A673 (cell line): ENCODE measurements at regions not wholly inside any gene's neighbourhood (a gene's known extent, or its start where the extent isn't known, plus 50 kb on each side); places are given as distances from the start of the nearest gene placed in this dataset.
"Not testable (repeated sequence)": the region's sequence is repeated elsewhere in the genome, so short reads cannot be mapped to it uniquely, and the experiment has no call there.

ENCODE experiments used
- BruUV-seq: library from RNA; stranded (reverse); fragments of 400-500 nt; replicated peaks from 2 replicates; lab custom pipeline; 2021; lab: Mats Ljungman, UMichigan
- CTCF ChIA-PET: fragments of 300-600 bp; sonication (Branson Sonifier 250); formaldehyde crosslinking; loops from one replicate; lab custom pipeline; 2022; ENCODE audit warnings: antibody characterized with exemption; lab: Charles Lee
- POLR2A ChIA-PET: fragments of 300-600 bp; sonication (Branson Sonifier 250); formaldehyde crosslinking; loops from one replicate; lab custom pipeline; 2022; ENCODE audit warnings: antibody characterized with exemption; ENCODE audit not compliant: low non-redundant PET; lab: Charles Lee
- DNase-seq: peaks from one replicate; pipeline ENCODE4 v3.0.0-alpha.2; 2015; ENCODE audit warnings: low spot score
- H3K27ac ChIP-seq: fragments of 200-600 bp; sonication (generic); 2 replicates; pipeline ENCODE4 v1.5.1; 2016; ENCODE audit warnings: mixed run types, low read depth, mild to moderate bottlenecking, mixed read lengths, antibody characterized with exemption, low read length; ENCODE audit not compliant: poor library complexity, severe bottlenecking
- H3K27me3 ChIP-seq: fragments of 200-600 bp; sonication (generic); replicated peaks from 2 replicates; pipeline ENCODE4 v1.6.1; 2017; ENCODE audit warnings: mixed run types, low read depth, mild to moderate bottlenecking, mixed read lengths, antibody characterized with exemption, low read length; ENCODE audit not compliant: insufficient read depth, poor library complexity
- H3K36me3 ChIP-seq: fragments of 200-600 bp; sonication (generic); 2 replicates; pipeline ENCODE4 v1.6.1; 2016; ENCODE audit warnings: mixed run types, mild to moderate bottlenecking, mixed read lengths, antibody characterized with exemption, low read length; ENCODE audit not compliant: insufficient read depth, poor library complexity, severe bottlenecking
- H3K4me1 ChIP-seq: fragments of 200-600 bp; sonication (generic); 2 replicates; pipeline ENCODE4 v1.6.1; 2017; ENCODE audit warnings: mixed run types, mild to moderate bottlenecking, mixed read lengths, antibody characterized with exemption, low read length; ENCODE audit not compliant: insufficient read depth, poor library complexity, severe bottlenecking
- H3K4me3 ChIP-seq: fragments of 200-600 bp; sonication (generic); 2 replicates; pipeline ENCODE4 v1.5.1; 2016; ENCODE audit warnings: low read depth, mixed run types, mild to moderate bottlenecking, mixed read lengths, low read length; ENCODE audit not compliant: poor library complexity, severe bottlenecking
- H3K9me3 ChIP-seq: fragments of 200-600 bp; sonication (generic); 2 replicates; pipeline ENCODE4 v1.6.1; 2016; ENCODE audit warnings: mixed run types, low read depth, mild to moderate bottlenecking, mixed read lengths, antibody characterized with exemption, low read length; ENCODE audit not compliant: poor library complexity, severe bottlenecking
- CTCF ChIP-seq: fragments of 300-800, 200-600 bp; sonication (generic); conservative IDR thresholded peaks from 2 replicates; pipeline ENCODE4 v1.5.1; 2017; ENCODE audit warnings: low read depth, mild to moderate bottlenecking, antibody characterized with exemption, low read length, moderate library complexity, mixed read lengths
- EZH2 ChIP-seq: fragments of 200-600 bp; sonication (generic); IDR thresholded peaks from 2 replicates; pipeline ENCODE4 v1.6.1; 2017; ENCODE audit warnings: borderline replicate concordance, low read depth, mild to moderate bottlenecking, mixed read lengths, antibody characterized with exemption, low read length; ENCODE audit not compliant: poor library complexity, severe bottlenecking
- intact Hi-C: fragments of 100-400 bp; cut with micrococcal nuclease; formaldehyde crosslinking; loops from one replicate; pipeline ENCODE4 v1.10.0; 2022; ENCODE audit not compliant: unreplicated experiment

- H3K36me3 ChIP-seq, H3K9me3 ChIP-seq, BruUV-seq, H3K4me1 ChIP-seq, H3K27me3 ChIP-seq, H3K27ac ChIP-seq, DNase-seq, CTCF ChIA-PET, H3K4me3 ChIP-seq, POLR2A ChIA-PET, intact Hi-C loops: not testable (repeated sequence)
Observed at GRCh38 chr14:29027941-29028705, 261.5 kb downstream of the FOXG1 start.

GRCh38 chr14:29028973-29029582, 262.5 kb downstream of the FOXG1 start:
- BruUV-seq: no TSS peak

GRCh38 chr14:29030121-29030520, 263.5 kb downstream of the FOXG1 start:
- no TSS peak for BruUV-seq
- CTCF ChIA-PET: no interaction called here
- no peaks in the 10 kb centered on the region for H3K27me3 ChIP-seq
- POLR2A ChIA-PET: no interaction called here
- H3K4me1 ChIP-seq: no peaks in the 10 kb centered on the region
- TF ChIP-seq CTCF: no peak
- no peak for TF ChIP-seq EZH2
- DNase-seq: no peak
- H3K4me3 ChIP-seq: no peak overlapping the region
- H3K27ac ChIP-seq: no peak overlapping the region
- no peaks in the 10 kb centered on the region for H3K9me3 ChIP-seq
- intact Hi-C loops: no loop called here
- H3K36me3 ChIP-seq: no peaks in the 10 kb centered on the region

More at GRCh38 chr14:29028973-29029582, 262.5 kb downstream of the FOXG1 start:
- POLR2A ChIA-PET: no interaction called here
- Histone ChIP-seq H3K36me3 (no peaks in the 10 kb centered on the region), H3K27me3 (no peaks in the 10 kb centered on the region), H3K4me3 (no peak overlapping the region), H3K4me1 (no peaks in the 10 kb centered on the region), H3K9me3 (no peaks in the 10 kb centered on the region), H3K27ac (no peak overlapping the region)
- CTCF ChIA-PET: no interaction called here
- no peak for DNase-seq
- TF ChIP-seq EZH2: no peak
- no peak for TF ChIP-seq CTCF
- intact Hi-C loops: no loop called here
